ENCODE measurements at regions not wholly inside any gene's neighbourhood (a gene's known extent, or its start where the extent isn't known, plus 50 kb on each side); places are given as distances from the start of the nearest gene placed in this dataset.
"Not testable (repeated sequence)": the region's sequence is repeated elsewhere in the genome, so short reads cannot be mapped to it uniquely, and the experiment has no call there.

- H3K27me3 Mint-ChIP-seq (ENCODE audit: unreplicated experiment); H3K4me3 Mint-ChIP-seq (ENCODE audit: low read depth, unreplicated experiment); H3K27ac Mint-ChIP-seq (ENCODE audit: unreplicated experiment); H3K9me3 Mint-ChIP-seq (ENCODE audit: low read depth, unreplicated experiment); H3K4me1 Mint-ChIP-seq (ENCODE audit: low read depth, unreplicated experiment); H3K36me3 Mint-ChIP-seq (ENCODE audit: insufficient read depth, unreplicated experiment); intact Hi-C loops (cut with micrococcal nuclease; ENCODE audit: unreplicated experiment); BruUV-seq (replicated peaks); CTCF ChIA-PET; DNase-seq: not testable (repeated sequence)
These were observed 528.6 kb downstream of the TP53TG3F start for GRCh38 chr16:33988012-33988411.

- H3K36me3 Mint-ChIP-seq (ENCODE audit: insufficient read depth, unreplicated experiment); H3K27me3 Mint-ChIP-seq (ENCODE audit: unreplicated experiment); CTCF ChIA-PET; DNase-seq; BruUV-seq (replicated peaks); H3K27ac Mint-ChIP-seq (ENCODE audit: unreplicated experiment); intact Hi-C loops (cut with micrococcal nuclease; ENCODE audit: unreplicated experiment); H3K9me3 Mint-ChIP-seq (ENCODE audit: low read depth, unreplicated experiment); H3K4me3 Mint-ChIP-seq (ENCODE audit: low read depth, unreplicated experiment); H3K4me1 Mint-ChIP-seq (ENCODE audit: low read depth, unreplicated experiment): not testable (repeated sequence)
These were observed 531.1 kb downstream of the TP53TG3F start for GRCh38 chr16:33990488-33990887.

DNA sequence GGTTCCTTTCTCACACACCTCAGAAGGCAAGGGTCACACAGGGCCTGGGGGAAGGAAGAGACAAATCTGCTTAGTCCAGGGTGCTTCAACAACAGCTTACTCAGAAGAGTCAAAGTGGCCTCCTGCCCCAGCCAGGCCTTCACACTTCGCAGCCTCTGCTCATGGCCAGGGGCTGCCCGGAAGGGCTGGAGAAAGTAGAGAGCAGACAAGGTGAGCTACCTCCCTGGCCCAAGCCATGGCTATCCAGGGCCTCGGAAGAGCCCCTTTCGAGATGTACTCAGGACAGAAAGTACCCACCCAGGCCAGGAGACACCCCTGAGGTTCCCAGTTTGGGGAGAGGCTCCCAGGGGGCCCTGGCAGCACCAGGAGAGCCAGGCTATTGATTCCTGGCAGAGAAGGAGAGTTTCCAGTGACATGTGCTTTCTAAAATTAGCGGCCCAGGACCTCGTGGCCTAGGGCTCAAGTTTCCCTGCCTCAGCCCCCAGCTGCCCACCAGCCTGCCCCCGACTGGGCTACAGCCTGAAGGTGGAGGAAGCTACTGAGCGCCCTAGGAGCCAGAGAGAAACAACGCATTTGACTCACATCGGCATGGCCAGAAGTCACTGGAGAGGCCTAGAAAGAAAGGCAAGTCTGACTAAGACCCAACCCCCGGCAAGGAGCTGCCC is 533.2 kb downstream of the TP53TG3F start:
- H3K9me3 Mint-ChIP-seq (ENCODE audit: low read depth, unreplicated experiment); H3K4me1 Mint-ChIP-seq (ENCODE audit: low read depth, unreplicated experiment); H3K27ac Mint-ChIP-seq (ENCODE audit: unreplicated experiment); CTCF ChIA-PET; BruUV-seq (replicated peaks); DNase-seq; H3K27me3 Mint-ChIP-seq (ENCODE audit: unreplicated experiment); H3K36me3 Mint-ChIP-seq (ENCODE audit: insufficient read depth, unreplicated experiment); H3K4me3 Mint-ChIP-seq (ENCODE audit: low read depth, unreplicated experiment); intact Hi-C loops (cut with micrococcal nuclease; ENCODE audit: unreplicated experiment): not testable (repeated sequence)

DNA sequence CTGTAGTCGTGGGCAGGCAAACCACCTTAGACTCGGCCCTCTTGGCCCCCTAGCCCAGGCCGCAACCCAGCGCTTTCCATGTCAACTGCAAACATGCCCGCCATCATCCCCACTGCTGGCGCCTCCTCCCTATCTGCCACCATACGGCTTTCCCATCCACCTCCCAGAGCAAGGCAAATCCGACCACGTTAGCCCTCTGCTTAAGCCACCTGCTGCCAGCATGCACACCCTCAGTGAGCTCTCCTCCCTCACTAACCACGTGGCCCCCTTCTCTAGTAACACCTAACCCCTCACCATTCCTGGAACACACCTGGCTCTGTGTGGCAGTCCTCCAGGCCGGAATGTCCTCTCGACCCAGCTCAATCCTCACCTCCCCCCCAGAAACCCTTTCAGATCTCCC is 534.8 kb downstream of the TP53TG3F start:
- H3K36me3 Mint-ChIP-seq (ENCODE audit: insufficient read depth, unreplicated experiment); H3K4me1 Mint-ChIP-seq (ENCODE audit: low read depth, unreplicated experiment); intact Hi-C loops (cut with micrococcal nuclease; ENCODE audit: unreplicated experiment); H3K4me3 Mint-ChIP-seq (ENCODE audit: low read depth, unreplicated experiment); DNase-seq; H3K27ac Mint-ChIP-seq (ENCODE audit: unreplicated experiment); H3K27me3 Mint-ChIP-seq (ENCODE audit: unreplicated experiment); H3K9me3 Mint-ChIP-seq (ENCODE audit: low read depth, unreplicated experiment); CTCF ChIA-PET; BruUV-seq (replicated peaks): not testable (repeated sequence)

DNA sequence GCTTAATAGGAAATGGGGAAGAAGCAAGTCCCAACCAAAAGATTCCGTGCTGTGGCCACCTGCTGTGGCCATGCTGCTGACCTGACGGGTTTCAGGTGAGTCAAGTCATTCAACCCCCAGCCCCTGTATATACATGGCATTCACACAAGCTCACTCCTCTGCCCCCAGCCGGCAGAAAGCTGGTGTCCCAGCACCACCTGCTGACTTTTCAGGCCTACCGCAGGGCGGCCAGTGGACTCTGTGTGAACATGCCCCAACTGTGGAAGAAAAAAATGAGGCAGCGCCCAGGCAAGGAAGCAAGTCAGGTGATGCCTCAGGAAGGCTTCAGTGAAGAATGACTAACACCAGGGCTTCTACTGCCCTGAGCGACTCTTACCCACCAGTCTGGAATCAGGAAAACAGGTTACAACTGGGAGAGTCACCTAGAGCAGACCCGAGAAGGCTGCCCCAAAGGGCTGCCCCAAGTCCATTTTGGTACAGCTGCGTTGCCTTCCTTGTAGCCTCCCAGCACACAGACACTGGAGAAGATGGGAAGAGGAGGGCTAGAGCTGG is 536.5 kb downstream of the TP53TG3F start:
- H3K27me3 Mint-ChIP-seq (ENCODE audit: unreplicated experiment); intact Hi-C loops (cut with micrococcal nuclease; ENCODE audit: unreplicated experiment); BruUV-seq (replicated peaks); CTCF ChIA-PET; H3K4me3 Mint-ChIP-seq (ENCODE audit: low read depth, unreplicated experiment); H3K27ac Mint-ChIP-seq (ENCODE audit: unreplicated experiment); H3K9me3 Mint-ChIP-seq (ENCODE audit: low read depth, unreplicated experiment); H3K4me1 Mint-ChIP-seq (ENCODE audit: low read depth, unreplicated experiment); DNase-seq; H3K36me3 Mint-ChIP-seq (ENCODE audit: insufficient read depth, unreplicated experiment): not testable (repeated sequence)

- H3K36me3 Mint-ChIP-seq (ENCODE audit: insufficient read depth, unreplicated experiment); H3K27me3 Mint-ChIP-seq (ENCODE audit: unreplicated experiment); BruUV-seq (replicated peaks); CTCF ChIA-PET; H3K4me3 Mint-ChIP-seq (ENCODE audit: low read depth, unreplicated experiment); H3K4me1 Mint-ChIP-seq (ENCODE audit: low read depth, unreplicated experiment); H3K27ac Mint-ChIP-seq (ENCODE audit: unreplicated experiment); DNase-seq; H3K9me3 Mint-ChIP-seq (ENCODE audit: low read depth, unreplicated experiment); intact Hi-C loops (cut with micrococcal nuclease; ENCODE audit: unreplicated experiment): not testable (repeated sequence)
These were observed 541.8 kb downstream of the TP53TG3F start for GRCh38 chr16:34001184-34001583.

DNA sequence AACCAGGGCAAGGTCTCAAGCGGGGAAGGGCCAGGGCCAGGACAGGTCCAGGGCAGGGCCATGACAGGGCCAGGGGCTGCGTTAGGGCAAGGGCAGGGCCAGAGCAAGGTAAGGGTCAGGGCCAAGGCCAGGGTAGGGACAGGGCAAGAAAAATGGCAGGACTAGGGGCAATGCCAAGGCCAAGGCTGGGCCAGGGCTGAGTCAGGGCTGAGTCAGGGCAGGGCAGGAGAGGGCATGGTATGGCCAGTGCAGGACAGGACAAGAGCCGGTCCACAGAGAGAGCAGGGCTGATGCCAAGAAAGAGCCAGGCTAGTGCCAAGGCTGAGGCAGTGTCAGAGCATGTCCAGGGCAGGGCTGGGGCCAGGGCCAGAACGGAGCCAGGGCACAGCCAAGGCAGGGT is 542.5 kb downstream of the TP53TG3F start:
- BruUV-seq (replicated peaks); H3K4me1 Mint-ChIP-seq (ENCODE audit: low read depth, unreplicated experiment); intact Hi-C loops (cut with micrococcal nuclease; ENCODE audit: unreplicated experiment); H3K27ac Mint-ChIP-seq (ENCODE audit: unreplicated experiment); H3K36me3 Mint-ChIP-seq (ENCODE audit: insufficient read depth, unreplicated experiment); H3K27me3 Mint-ChIP-seq (ENCODE audit: unreplicated experiment); H3K4me3 Mint-ChIP-seq (ENCODE audit: low read depth, unreplicated experiment); H3K9me3 Mint-ChIP-seq (ENCODE audit: low read depth, unreplicated experiment); DNase-seq; CTCF ChIA-PET: not testable (repeated sequence)

DNA sequence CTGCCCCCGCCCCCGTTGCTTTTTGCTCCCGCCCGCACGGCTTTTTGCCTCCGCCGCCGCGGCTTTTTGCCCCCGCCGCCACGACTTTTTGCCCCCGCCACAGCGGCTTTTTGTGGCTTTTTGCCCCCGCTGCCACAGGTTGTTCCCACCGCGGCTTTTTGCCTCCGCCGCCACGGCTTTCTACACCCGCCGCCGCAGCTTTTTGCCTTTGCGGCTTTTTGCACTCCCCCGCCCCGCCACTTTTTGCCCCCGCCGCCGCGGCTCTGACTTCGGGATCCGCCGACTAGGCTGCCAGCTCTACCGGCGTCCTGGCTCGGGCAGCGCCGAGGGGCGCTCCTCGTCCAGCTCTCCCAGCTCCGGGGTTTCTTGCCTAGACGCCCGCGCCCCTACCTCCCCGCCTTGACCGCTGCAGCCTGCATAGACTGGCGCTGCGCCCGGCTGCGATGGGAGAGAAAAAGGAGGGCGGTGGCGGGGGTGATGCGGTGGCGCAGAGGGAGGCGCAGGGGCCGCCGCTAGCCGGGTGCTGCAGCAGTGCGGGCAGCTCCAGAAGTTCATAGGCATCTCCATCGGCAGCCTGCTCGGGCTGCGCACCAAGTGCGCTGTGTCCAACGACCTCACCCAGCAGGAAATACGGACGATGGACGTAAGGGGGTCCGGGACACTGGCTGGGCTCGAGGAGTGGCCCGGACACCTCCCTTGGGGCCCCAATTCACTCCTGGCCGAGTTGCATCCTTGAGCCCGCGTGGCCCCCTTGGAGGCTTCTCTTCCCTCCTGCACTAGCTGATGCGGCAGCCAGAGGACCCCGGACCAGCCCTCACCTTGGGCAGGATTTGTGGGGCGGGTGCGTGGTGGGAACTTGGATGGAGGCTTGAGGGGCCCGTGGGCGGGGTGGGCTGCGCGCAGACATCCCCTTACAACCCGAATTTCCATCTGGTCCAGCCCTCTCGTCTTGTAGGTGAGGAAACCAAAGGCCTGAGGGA is 555.7 kb downstream of the TP53TG3F start:
- H3K4me1 Mint-ChIP-seq (ENCODE audit: low read depth, unreplicated experiment); H3K4me3 Mint-ChIP-seq (ENCODE audit: low read depth, unreplicated experiment); H3K9me3 Mint-ChIP-seq (ENCODE audit: low read depth, unreplicated experiment); H3K36me3 Mint-ChIP-seq (ENCODE audit: insufficient read depth, unreplicated experiment); DNase-seq; intact Hi-C loops (cut with micrococcal nuclease; ENCODE audit: unreplicated experiment); H3K27ac Mint-ChIP-seq (ENCODE audit: unreplicated experiment); CTCF ChIA-PET; H3K27me3 Mint-ChIP-seq (ENCODE audit: unreplicated experiment); BruUV-seq (replicated peaks): not testable (repeated sequence)

DNA sequence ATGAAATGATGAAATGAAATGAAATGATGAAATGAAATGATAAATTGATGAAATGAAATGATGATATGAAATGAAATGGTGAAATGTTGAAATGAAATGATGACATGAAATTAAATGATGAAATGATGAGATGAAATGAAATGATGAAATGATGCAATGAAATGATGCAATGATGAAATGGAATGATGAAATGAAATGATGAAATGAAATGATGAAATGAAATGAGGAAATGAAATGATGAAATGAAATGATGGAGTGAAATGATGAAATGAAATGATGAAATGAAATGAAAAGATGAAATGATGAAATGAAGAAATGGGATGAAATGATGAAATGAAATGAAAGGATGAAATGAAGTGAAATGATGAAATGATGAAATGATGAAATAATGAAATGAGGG is 558.9 kb downstream of the TP53TG3F start:
- H3K4me3 Mint-ChIP-seq (ENCODE audit: low read depth, unreplicated experiment); intact Hi-C loops (cut with micrococcal nuclease; ENCODE audit: unreplicated experiment); DNase-seq; CTCF ChIA-PET; H3K36me3 Mint-ChIP-seq (ENCODE audit: insufficient read depth, unreplicated experiment); H3K27me3 Mint-ChIP-seq (ENCODE audit: unreplicated experiment); BruUV-seq (replicated peaks); H3K27ac Mint-ChIP-seq (ENCODE audit: unreplicated experiment); H3K4me1 Mint-ChIP-seq (ENCODE audit: low read depth, unreplicated experiment): not testable (repeated sequence)
- H3K9me3 Mint-ChIP-seq (ENCODE audit: low read depth, unreplicated experiment), result peaks cover 16% of the 10 kb centered on the region

Measured in Calu3 (cell line).